IPS-NIHi7 (cell line): ENCODE measurements at regions not wholly inside any gene's neighbourhood (a gene's known extent, or its start where the extent isn't known, plus 50 kb on each side); places are given as distances from the start of the nearest gene placed in this dataset.
"Not testable (repeated sequence)": the region's sequence is repeated elsewhere in the genome, so short reads cannot be mapped to it uniquely, and the experiment has no call there.

Source experiments
- DNase-seq: peaks from one replicate; pipeline ENCODE4 v3.0.0; 2012; ENCODE audit warnings: mixed read lengths; ENCODE audit errors: extremely low spot score

DNA sequence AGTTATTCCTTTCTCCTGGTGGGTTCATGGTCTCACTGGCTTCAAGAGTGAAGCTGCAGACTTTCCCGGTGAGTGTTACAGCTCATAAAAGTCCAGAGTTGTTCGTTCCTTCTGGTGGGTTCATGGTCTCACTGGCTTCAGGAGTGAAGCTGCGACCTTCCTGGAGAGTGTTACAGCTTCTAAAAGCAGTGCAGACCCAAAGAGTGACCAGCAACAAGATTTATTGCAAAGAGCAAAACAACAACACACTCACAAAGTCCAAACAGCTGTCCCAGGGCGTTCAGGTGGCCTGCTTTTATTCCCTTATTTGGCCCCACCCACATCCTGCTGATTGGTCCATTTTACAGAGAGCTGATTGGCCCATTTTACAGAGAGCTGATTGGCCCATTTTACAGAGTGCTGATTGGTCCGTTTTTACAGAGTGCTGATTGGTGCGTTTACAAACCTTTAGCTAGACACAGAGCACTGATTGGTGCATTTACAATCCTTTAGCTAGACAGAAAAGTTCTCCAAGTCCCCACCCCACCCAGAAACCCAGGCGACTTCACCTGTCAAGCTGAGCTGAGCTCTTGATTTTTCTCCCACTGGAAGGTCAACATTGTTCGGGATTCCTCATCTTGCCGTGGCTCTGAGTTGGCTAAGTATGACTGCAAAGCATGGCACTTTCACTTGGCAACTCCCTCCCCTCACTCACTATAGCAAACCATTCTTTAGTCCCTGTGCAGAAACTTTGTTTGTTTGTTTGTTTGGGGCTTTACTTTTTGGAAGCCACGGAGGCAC, 87.3 kb upstream of the EEPD1 start:
- DNase-seq = not testable (repeated sequence)

DNA sequence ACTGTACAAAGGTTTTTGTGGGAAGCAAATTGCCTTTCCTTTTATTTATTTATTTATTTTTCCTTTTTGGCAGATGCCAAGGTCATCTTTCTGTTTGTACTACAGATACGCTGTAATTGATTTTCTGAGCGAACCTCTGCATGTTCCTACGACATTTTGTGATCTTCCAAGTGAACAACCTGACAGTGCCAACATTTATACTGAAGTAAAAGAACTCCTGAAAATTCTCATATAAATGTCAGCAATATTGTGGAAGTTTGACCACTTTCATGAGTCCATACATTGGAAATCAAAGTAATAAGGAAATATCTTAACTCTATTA, 86.8 kb upstream of the EEPD1 start:
- DNase-seq = no peak

DNA sequence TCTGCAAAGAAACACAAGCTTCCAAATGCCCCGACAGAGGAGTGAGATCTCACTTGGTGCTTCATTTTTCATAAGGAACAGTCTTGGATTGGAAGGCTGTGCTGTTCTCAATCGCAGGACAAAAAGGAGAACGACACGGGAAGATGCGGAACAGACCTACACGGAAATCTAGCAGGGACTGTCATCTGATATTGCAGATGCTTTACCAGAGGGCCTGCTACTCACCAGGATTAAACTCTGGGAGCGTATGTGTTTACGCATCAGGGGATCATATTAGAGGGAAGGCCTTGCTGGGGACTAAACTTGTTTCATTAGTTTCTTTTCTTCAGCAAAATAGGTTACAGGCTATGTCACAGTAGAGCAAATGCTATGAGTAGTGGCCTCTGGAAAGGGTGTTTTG, 82.8 kb upstream of the EEPD1 start:
- DNase-seq = no peak

DNA sequence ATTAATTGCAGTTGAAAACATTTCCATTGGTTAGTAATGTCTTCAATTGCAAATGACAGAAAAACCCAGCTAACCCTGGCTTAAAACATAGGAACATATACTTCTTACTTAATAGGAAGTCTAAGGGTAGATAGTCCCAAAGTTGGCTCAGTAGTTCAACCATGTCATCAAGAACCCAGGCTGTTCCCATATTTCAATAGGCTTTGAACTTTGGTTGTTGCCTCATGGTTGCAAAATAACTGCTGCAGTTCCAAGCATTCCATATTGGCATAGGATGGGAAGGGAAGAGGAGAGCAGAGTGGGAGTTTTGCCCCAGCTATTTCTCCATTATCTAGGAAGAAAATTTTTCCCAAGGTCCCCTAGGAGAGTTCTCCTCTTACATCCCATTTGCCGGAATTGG, 81.4 kb upstream of the EEPD1 start:
- DNase-seq = no peak

DNA sequence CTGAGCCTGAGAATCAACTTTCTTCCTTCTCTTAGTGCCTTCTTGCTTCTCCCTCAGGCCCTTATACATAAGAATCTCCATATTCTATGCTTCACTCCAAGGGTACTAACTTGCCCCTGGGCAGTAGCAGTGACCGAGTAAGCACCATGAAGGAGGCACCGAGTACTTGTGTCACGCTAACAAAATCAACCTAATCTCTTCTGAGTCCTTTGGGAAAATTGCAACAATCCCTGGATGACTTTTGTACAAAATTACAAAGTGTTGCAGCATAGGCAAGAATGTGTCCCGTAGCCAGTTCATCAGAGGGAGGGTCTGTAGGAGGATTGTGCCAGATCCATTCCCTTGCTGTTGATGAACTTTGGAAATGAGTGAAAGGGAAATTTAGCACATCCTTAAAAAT, 80.4 kb upstream of the EEPD1 start:
- DNase-seq = no peak

DNA sequence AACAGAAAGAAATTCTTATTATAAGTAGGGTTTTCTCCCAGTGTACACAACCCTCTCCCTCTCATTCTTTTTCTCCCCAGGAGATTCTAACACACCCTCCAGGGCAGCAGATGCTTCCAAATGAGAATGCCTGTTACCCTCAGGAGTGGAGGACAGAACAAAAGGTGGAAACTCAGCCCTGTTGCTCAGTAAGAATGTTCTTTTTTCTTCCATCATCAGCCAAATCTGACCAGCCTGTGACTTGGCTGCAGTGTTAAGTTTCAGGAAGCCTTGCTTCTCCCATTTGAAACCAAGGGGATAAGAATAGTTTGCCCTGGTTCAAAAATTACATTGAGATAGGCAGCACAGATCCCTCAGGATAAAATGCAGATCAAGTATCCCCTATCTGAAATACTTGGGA, 77.5 kb upstream of the EEPD1 start:
- DNase-seq = no peak

DNA sequence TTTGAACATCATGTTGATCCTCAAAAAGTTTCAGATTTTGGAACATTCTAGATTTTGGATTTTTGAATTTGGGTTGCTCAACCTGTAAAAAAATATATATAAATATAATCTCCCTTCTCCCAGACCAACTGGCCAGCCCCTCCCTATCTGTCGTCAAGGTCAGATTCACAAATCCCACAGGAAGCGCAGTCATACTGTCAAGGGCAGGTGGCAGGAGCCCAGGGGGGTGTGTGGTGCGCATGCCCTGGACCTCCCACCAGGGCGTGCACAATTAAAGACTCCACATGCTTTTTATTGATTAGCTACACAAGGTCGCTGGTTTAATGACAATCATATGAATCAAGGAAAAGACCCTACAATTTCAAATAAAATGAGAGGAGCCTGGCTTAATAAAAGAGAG, 77.0 kb upstream of the EEPD1 start:
- DNase-seq = no peak

DNA sequence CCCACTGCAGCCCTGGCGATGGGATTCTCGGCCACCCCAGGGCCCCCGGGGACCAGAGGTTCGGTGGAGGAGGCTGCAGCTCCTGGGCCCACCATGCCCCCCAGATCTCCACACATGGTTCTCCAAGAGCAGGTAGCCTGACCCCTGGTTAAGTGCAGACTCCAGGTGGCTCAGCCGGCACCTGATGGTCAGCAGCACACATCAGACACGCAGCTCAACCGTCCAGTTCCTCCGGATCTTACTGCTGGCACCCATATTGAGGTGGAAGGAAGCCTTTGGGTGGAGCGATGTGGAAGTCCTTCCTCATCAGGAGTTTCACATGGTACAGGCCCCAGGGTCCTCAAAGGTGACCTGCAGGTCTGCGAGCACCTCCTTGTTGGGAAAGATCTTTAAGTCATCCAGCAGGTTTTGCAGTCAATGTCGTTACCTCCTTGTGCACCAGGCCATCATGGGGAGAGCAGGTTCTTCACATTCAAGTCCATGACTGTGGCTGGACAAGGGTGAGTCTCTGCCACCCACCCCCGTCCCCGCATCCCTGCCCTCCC, 74.2 kb upstream of the EEPD1 start:
- no peak for DNase-seq

DNA sequence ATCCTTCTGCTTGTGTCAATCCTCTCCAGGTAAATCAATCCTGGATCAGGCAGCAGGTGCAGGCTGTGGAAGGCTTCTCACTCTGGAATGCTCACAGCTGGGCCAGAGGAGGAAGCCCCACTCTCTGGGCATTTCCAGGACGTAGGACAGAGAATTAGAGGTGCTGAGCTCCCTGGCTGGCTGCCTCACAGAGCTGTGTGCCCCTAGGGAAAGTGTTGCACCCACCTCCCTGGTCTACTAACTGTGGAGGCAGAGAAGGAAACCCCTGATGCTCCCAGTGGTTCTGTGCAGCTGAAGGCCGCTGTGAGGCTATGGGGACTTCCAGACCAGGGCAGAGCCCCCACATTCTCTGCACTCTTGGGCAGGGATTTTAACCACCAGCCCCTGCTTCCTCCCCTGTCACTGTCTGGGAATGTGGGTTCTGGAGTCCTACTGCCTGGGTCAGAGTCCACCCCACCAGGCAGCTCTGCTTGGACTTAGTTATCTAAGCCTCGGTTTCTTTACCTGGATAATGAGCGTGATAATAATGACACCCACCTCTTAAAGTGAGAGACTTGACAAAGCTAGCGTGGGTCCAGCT, 73.5 kb upstream of the EEPD1 start:
- no peak for DNase-seq

DNA sequence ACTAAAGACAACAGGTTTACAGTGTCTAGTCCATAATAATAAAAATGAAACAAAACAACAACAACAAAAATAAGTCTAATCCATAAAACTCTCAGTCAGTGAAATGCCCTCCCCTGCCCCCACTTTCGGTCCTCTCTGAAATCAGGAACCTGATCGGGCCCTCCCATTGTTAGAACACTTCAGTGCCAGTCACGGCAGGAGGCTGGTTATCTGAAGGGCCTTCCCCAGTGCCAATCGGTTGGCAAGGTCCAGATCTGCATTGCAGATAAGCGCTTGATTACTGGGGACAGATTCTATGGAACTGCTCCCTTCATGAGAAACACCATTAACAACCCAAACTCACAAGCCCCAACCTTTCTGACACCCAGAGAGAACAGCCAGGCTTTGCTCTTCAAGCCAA, 72.2 kb upstream of the EEPD1 start:
- DNase-seq = no peak

DNA sequence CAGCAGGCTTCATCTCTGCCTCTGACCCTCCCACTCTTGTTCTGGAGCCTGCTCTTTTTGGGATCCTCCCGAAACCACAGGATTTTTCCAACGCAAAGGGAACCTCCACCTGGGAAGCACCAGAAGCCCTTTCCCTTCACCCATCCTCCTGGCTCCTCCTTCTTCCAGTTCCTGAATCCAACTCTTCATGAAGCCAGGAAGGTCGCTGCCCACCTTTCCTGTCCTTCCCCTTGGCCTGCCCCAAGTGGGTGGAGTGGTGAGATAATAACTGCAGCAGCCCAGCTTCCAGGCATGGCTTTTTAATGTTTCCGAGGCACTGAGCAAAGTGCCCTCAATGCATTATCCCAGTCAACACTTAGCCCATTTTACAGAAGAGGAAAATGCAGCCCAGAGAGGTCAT, 70.8 kb upstream of the EEPD1 start:
- DNase-seq = no peak

DNA sequence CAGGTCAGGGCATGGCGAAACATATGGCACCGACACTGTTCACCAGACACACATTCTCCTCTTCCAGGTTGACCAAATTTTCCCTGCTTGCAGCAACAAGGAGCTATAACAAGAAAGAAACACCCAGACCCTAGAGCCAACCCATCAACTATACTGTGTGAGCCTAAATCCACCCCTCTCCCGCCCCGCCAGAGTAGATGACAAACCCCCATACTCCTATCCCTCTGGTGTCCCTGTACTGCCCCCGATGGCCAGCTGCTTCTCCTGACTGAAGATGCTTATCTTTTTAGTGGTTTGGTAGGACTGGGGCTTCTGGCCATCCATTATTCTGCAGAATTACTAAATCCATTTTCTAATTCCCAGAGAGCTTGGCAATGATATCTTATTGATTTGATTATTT, 70.1 kb upstream of the EEPD1 start:
- peak; percentile 64 for DNase-seq

DNA sequence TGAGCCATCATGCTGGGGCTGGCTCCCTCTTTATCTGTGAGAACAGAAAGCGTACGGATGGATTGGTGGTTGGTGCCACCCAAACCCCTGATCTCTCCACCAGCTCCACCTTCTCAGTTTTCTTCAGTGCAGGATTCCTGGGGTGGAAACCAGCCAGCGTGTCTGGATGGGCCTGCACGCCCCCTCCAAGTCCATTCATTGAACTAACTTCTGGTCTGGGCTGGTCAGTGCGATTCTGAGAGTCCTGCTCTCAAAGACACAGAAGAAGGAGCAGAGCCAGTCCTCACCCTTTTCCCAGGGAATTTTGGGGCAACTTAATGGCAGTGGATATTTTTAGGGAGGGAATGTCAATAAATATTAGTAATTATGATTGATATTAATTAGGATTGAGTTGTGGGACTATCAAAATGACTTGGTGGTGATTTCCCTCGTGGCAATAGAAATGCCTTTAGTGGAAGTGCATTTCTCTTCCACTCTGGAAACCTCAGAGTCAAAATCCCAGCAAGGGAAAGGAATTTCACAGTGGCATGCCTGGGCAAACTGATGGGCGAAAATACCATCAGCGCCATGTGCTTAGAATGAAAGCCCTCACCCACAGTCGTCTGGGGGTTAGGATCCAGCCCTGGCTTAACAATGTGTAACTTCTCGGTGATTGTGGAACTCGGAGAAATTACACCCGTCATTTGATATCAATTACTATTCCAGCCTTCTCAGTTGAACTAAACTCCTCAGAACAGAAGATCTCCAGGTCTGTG, 69.3 kb upstream of the EEPD1 start:
- DNase-seq = no peak

DNA sequence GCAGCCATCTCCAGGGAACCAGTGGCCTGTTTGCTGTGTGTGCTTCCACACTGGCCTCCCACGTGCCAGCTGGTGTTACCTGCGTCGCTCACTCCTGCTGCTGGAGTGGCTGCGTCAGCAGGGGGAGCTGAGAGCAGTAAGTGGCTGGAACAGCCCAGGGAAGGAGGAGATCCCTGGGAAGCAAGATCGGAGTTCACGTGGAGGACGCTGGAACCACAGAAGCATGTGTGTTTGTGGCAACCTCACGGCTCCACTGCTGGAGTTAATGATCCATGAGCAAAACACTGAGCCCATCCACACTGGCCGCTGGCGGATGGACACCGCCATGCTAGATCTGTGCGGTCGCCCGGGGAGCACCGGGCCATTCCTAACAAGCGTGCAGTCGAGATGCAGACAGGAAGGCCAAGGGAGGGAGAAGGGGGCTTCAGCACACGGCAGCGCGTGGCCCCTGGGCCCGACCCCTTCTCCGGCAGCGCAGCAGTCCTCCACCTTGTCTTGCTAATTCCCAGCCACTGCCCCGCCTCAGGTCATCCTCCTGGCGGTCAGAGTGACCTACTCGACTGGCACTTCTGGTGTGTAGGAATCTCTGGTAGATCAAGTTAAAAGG, 68.5 kb upstream of the EEPD1 start:
- peak; percentile 84 for DNase-seq

DNA sequence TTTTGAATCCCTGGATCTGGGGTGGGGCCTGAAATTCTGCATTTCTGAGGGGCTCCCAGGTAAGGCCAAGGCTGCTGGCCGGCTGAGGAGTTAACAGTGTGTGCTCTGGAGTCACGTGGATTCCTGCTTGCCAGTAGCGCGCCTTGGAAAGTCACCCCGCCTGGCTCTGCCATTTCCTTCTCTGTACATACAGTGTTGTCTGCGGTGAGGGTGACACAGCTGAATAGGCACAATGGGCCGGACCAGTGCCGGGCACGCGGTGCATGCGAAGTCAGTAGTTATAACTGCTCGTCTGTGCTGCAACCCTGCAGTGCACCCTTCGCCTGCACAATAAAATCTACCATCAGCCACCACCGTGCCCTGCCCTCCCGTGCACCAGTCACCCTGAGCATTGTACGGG, 68.0 kb upstream of the EEPD1 start:
- no peak for DNase-seq

DNA sequence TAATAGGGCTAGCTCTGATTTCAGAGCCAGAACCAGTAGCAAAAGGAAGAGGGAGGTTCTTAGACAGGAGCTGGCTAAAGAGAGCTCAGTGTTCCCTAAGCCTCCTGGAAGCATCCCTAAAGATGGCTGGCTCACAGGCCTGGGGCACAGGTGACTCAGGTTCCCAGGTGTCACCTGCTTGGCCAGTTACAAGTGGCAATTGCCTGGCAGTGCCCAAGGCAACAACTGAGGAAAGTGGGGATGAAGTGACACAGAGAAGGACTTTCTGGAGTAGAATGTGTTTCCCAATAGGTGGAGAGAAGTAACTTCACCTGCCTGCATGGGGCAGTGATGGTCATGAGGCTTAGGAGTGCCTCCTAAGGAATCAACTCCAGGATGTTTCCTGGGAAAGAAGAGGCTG, 66.5 kb upstream of the EEPD1 start:
- DNase-seq = no peak

DNA sequence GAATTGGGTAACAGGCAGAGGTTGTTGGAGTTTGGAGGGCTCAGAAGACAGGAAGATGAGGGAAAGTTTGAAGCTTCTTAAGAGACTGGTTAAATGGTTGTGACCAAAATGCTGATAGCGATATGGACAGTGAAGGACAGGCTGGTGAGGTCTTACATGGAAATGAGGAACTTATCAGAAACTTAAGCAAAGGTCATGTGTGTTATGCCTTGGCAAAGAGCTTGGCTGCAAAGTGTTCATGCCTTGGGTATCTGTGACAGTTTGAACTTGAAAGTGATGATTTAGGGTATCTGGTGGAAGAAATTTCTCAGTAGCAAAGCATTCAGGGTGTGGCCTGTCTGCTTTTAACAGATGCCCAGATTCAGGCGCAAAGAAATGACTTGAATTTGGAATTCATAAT, 64.5 kb upstream of the EEPD1 start:
- no peak for DNase-seq

DNA sequence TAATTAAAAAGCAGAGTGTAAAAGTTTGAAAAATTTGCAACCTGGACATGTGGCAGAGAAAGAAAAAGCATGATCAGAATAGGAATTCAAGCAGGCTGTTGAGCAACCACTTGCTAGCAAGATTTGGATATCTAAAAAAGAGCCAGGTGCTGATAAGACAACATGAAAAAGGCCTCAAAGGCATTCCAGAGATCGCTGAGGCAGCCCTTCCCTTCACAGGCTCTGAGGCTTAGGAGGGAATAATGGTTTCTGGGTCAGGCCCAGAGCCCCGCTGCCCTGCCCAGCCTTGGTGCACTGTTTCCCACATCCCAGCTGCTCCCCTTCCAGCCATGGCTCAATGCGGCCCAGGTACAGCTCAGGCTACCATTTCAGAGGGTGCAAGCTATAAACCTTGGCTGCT, 64.1 kb upstream of the EEPD1 start:
- no peak for DNase-seq

DNA sequence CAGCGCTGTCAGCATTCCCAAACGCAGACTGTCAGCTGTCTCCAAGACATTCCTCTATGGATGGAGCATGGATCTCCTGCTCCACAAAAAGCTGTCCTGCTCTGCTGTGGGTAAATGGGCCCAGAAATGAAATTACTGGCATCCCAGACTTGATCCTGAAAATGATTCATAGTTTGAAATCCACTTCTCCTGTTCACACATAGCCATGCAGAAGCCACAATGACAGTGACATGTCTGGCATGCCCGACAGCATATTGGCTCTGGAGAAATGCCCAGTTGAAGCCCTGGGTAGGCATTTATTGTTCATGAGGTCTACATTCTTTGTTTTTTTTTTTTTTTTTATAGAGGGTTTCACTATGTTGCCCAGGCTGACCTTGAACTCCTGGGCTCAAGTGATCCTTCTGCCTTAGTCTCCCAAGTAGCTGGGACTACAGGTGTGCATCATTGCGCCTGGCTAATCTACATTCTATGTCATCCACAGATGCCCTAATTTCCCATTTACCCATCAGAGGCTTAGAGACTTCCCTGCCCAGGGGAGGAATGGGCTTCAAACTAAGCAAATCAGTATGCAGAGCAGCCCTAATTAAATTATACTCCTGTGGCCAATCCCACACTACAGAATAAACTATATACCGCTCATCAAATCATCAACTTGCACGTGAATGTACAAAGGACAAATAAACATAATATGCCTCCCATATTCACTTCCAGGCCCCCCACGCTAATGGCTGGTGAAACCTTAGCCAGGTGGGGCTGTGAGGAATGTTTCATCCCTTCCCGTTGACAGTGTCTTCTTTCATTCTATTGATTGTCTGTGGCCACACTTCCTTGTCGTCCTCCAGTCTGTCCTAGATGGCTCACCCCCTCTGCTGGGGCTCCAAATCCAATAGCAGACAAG, 61.8 kb upstream of the EEPD1 start:
- DNase-seq = no peak

DNA sequence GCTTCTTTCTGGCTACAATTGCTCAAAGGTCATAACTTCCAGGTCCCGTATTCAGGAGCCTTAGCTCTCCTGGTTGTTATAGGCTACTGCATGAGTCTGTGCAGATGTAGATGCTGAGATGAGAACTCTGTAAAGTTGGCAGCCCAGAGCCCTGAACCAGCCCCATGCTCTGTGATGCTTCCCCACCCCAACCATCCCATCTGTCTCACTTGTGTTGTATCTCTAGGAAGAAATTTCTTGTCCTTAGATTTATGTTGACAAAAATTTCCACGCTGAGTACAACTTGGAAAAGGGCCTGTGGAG, 61.2 kb upstream of the EEPD1 start:
- no peak for DNase-seq

DNA sequence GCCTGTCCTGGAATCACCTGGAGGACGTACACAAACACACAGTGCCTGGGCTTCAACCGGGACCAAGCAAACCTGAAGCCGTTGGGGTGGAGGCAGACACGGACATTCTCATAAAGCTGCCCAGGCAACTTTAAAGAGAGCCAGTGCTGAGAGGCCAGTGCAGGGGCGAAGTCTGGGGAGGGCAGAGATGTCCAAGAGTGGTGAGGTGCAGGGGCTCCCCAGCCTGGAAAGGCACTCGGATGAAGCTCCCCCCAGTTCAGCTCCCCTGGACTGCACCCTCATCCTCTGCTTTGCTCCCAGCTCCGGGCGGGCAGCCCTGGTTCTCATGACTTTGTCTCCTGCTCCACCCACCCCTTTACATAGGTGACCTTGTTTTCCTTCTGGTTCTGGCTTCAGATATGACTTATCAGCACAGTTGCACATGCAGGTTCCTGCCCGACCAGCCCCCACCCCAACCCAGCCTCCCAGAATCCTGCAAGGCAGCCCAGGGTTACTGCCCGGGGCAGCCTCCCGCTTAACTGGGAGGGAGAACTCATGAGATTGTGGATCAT, 60.8 kb upstream of the EEPD1 start:
- no peak for DNase-seq
